ENCODE measurements at regions not wholly inside any gene's neighbourhood (a gene's known extent, or its start where the extent isn't known, plus 50 kb on each side); places are given as distances from the start of the nearest gene placed in this dataset.

GRCh38 chr12:4223273-4223845 is 50.2 kb upstream of the CCND2 start:
- ChIA-PET CTCF (no interaction called here), POLR2A (no interaction called here)
- intact Hi-C loops (cut with DNase I, micrococcal nuclease): no loop called here
- peaks cover 8% of the 10 kb centered on the region for H3K4me1 ChIP-seq (ENCODE audit: insufficient read depth, low read length)
- DNase-seq (no peak), ATAC-seq (ENCODE audit: poor library complexity) (no peak)
- Mint-ChIP-seq H3K27ac (no peak overlapping the region), H3K27me3 (no peaks in the 10 kb centered on the region), H3K9me3 (no peaks in the 10 kb centered on the region), H3K36me3 (ENCODE audit: low read depth) (no peaks in the 10 kb centered on the region), H3K4me3 (no peak overlapping the region), H3K4me1 (ENCODE audit: low read depth) (no peaks in the 10 kb centered on the region)
- no peak overlapping the region for H3K27ac ChIP-seq (ENCODE audit: low read depth in 1 of 2, low read length in 2 of 2)
- no peaks in the 10 kb centered on the region for H3K36me3 ChIP-seq (ENCODE audit: insufficient read depth, low read length)
- no peaks in the 10 kb centered on the region for H3K9me3 ChIP-seq (ENCODE audit: control insufficient read depth in 1 of 2, insufficient read depth in 1 of 2, low read length in 2 of 2)
- H3K4me3 ChIP-seq (ENCODE audit: low read length): no peak overlapping the region
- H3K27me3 ChIP-seq (ENCODE audit: control insufficient read depth in 1 of 2, insufficient read depth in 2 of 2, low read length in 2 of 2): no peaks in the 10 kb centered on the region
- TF ChIP-seq CTCF (IDR thresholded peaks at IDR 0.05): no peak

GRCh38 chr12:4221258-4221620 is 52.3 kb upstream of the CCND2 start:
- Mint-ChIP-seq H3K4me1 (ENCODE audit: low read depth) (peaks cover 11% of the 10 kb centered on the region), H3K27ac (no peak overlapping the region), H3K27me3 (no peaks in the 10 kb centered on the region), H3K4me3 (no peak overlapping the region), H3K9me3 (no peaks in the 10 kb centered on the region), H3K36me3 (ENCODE audit: low read depth) (no peaks in the 10 kb centered on the region)
- DNase-seq (no peak), ATAC-seq (ENCODE audit: poor library complexity) (no peak)
- TF ChIP-seq CTCF (IDR thresholded peaks at IDR 0.05): no peak
- POLR2A ChIA-PET: no interaction called here
- Histone ChIP-seq H3K27ac (ENCODE audit: low read depth in 1 of 2, low read length in 2 of 2) (no peak overlapping the region), H3K27me3 (ENCODE audit: control insufficient read depth in 1 of 2, insufficient read depth in 2 of 2, low read length in 2 of 2) (no peaks in the 10 kb centered on the region), H3K9me3 (ENCODE audit: control insufficient read depth in 1 of 2, insufficient read depth in 1 of 2, low read length in 2 of 2) (no peaks in the 10 kb centered on the region), H3K4me3 (ENCODE audit: low read length) (no peak overlapping the region), H3K36me3 (ENCODE audit: insufficient read depth, low read length) (no peaks in the 10 kb centered on the region), H3K4me1 (ENCODE audit: insufficient read depth, low read length) (peaks cover 8% of the 10 kb centered on the region)
- intact Hi-C loops (cut with DNase I, micrococcal nuclease): no loop called here
- CTCF ChIA-PET: no interaction called here

- no peaks in the 10 kb centered on the region for H3K36me3 Mint-ChIP-seq (ENCODE audit: low read depth)
- no peaks in the 10 kb centered on the region for H3K36me3 ChIP-seq (ENCODE audit: insufficient read depth, low read length)
- H3K27ac ChIP-seq (ENCODE audit: low read depth in 1 of 2, low read length in 2 of 2): no peak overlapping the region
- no peak overlapping the region for H3K4me3 ChIP-seq (ENCODE audit: low read length)
- H3K4me1 ChIP-seq (ENCODE audit: insufficient read depth, low read length): peaks cover 11% of the 10 kb centered on the region
- intact Hi-C loops (cut with DNase I, micrococcal nuclease): no loop called here
- no peak overlapping the region for H3K4me3 Mint-ChIP-seq
- ChIA-PET POLR2A (no interaction called here), CTCF (no interaction called here)
- H3K27me3 ChIP-seq (ENCODE audit: control insufficient read depth in 1 of 2, insufficient read depth in 2 of 2, low read length in 2 of 2): no peaks in the 10 kb centered on the region
- no peaks in the 10 kb centered on the region for H3K27me3 Mint-ChIP-seq
- peaks cover 16% of the 10 kb centered on the region for H3K4me1 Mint-ChIP-seq (ENCODE audit: low read depth)
- no peaks in the 10 kb centered on the region for H3K9me3 Mint-ChIP-seq
- DNase-seq (no peak), ATAC-seq (ENCODE audit: poor library complexity) (no peak)
- no peak for TF ChIP-seq CTCF (IDR thresholded peaks at IDR 0.05)
- H3K9me3 ChIP-seq (ENCODE audit: control insufficient read depth in 1 of 2, insufficient read depth in 1 of 2, low read length in 2 of 2): no peaks in the 10 kb centered on the region
- no peak overlapping the region for H3K27ac Mint-ChIP-seq
Measured at GRCh38 chr12:4220536-4221257, 52.9 kb upstream of the CCND2 start.
